Adrenal gland (tissue), 9 donors: ENCODE measurements at regions not wholly inside any gene's neighbourhood (a gene's known extent, or its start where the extent isn't known, plus 50 kb on each side); places are given as distances from the start of the nearest gene placed in this dataset.
A peak's percentile ranks its signal among the peaks of the same experiment; 100 is the strongest.

ENCODE experiments used
- DNase-seq, 7 donors: peaks; one replicate each; pipeline ENCODE4 v3.0.0-alpha.2; 2019 to 2020
- H3K27ac ChIP-seq, 5 donors: fragments of 200-600 bp; sonication (generic) in 4 of 5; 1 replicate in 3 of 5; 2 replicates in 2 of 5; pipeline versions ENCODE4 v1.5.1 to v1.8.0; 2016 to 2020; ENCODE audit warnings: mild to moderate bottlenecking in 1 of 5
- H3K27me3 ChIP-seq: fragments of 200-600 bp; 2 replicates; pipeline ENCODE4 v1.8.0; 2021
- H3K36me3 ChIP-seq, 2 donors: fragments of 200-600 bp; replicated peaks in 1 of 2; 1 replicate in 1 of 2; 2 replicates in 1 of 2; pipeline versions ENCODE4 v1.5.1 to v1.8.0; 2018 to 2022
- H3K4me1 ChIP-seq, 2 donors: fragments of 200-600 bp; replicated peaks in 1 of 2; 1 replicate in 1 of 2; 2 replicates in 1 of 2; pipeline versions ENCODE4 v1.5.1 to v1.8.0; 2018 to 2021
- H3K4me3 ChIP-seq, 4 donors: fragments of 200-600 bp; sonication (generic) in 3 of 4; one replicate each; pipeline ENCODE4 v1.5.1; 2016 to 2018
- H3K9me3 ChIP-seq, 3 donors: fragments of 200-600 bp; sonication (generic) in 1 of 3; replicated peaks in 1 of 3; 1 replicate in 2 of 3; 2 replicates in 1 of 3; pipeline versions ENCODE4 v1.5.1 to v1.8.0; 2016 to 2021
- POLR2A ChIP-seq, 2 donors: fragments of 450-650 bp; IDR thresholded peaks; one replicate each; pipeline ENCODE4 v1.6.1; 2017; ENCODE audit warnings: antibody characterized with exemption in 2 of 2, mild to moderate bottlenecking in 2 of 2, moderate library complexity in 1 of 2
- WGBS, 4 donors: extraction: QIAGEN DNeasy Blood & Tissue Kit in 2 of 4; methylation state at CpG; one replicate each; pipeline versions ENCODE4 v1.1.5 to v1.1.7; 2013 to 2017; 5-methylcytosine and 5-hydroxymethylcytosine counted together
- intact Hi-C, 2 donors: fragments of 100-400 bp; cut with DNase I; formaldehyde crosslinking; loops; one replicate each; pipeline versions ENCODE4 v1.14.1 to v1.15.0; 2022 to 2023
- TF ChIP-seq, protein P1 (sequence below), 6 experiments: fragments of 450-650 bp in 4 of 6; fragments of 200-600 bp in 2 of 6; sonication (generic) in 1 of 6; IDR thresholded peaks; 1 replicate in 5 of 6; 2 replicates in 1 of 6; pipeline versions ENCODE4 v1.5.1 to v1.8.0; 2016 to 2021; ENCODE audit warnings: antibody characterized with exemption in 6 of 6, mild to moderate bottlenecking in 2 of 6, moderate library complexity in 1 of 6
- donor health status: healthy with polysubstance abuse.
- donor health status: Bipolar disorder and iron deficiency.
- donor health status: DM: yes; HTN: yes; CAD: no.
- donor health status: DM: no; HTN: no; CAD: no.
- donor health status: DM: no; HTN: no; CAD: no.

DNA sequence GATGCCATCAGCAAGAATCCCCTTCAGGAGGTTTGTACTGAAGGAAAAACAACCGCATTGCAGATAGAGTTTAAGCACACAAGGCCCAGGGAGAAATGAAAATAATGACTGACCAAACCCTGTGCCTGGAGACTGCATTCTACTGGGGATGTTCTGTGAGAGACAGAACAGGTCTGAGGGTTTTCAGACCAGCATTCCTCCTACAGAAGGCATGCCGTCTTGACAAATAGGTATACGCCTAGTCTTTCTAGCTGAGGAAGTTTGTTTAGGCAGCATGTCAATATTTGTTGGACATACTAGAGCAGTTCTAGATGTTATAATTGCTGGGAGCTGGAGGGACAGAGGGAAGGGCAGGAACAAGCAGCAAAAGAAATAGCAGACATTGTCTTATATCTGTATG, 68.4 kb upstream of the SCOC start:
- no peaks in the 10 kb centered on the region for H3K36me3 ChIP-seq
- DNase-seq: no peak
- H3K27me3 ChIP-seq: no peaks in the 10 kb centered on the region
- intact Hi-C loops: no loop called here
- WGBS, 4 donors: 72 to 85% (median 78%) methylated on average over 3 of the region's 3 CpGs
- H3K4me1 ChIP-seq: peaks cover 5 to 16% of the 10 kb centered on the region in 2 donors
- TF ChIP-seq, protein P1, sequence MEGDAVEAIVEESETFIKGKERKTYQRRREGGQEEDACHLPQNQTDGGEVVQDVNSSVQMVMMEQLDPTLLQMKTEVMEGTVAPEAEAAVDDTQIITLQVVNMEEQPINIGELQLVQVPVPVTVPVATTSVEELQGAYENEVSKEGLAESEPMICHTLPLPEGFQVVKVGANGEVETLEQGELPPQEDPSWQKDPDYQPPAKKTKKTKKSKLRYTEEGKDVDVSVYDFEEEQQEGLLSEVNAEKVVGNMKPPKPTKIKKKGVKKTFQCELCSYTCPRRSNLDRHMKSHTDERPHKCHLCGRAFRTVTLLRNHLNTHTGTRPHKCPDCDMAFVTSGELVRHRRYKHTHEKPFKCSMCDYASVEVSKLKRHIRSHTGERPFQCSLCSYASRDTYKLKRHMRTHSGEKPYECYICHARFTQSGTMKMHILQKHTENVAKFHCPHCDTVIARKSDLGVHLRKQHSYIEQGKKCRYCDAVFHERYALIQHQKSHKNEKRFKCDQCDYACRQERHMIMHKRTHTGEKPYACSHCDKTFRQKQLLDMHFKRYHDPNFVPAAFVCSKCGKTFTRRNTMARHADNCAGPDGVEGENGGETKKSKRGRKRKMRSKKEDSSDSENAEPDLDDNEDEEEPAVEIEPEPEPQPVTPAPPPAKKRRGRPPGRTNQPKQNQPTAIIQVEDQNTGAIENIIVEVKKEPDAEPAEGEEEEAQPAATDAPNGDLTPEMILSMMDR (IDR thresholded peaks at IDR 0.05): no peak
- TF ChIP-seq POLR2A (IDR thresholded peaks at IDR 0.05): no peak
- no peak overlapping the region for H3K27ac ChIP-seq
- H3K9me3 ChIP-seq: no peaks in the 10 kb centered on the region
- H3K4me3 ChIP-seq: no peak overlapping the region

DNA sequence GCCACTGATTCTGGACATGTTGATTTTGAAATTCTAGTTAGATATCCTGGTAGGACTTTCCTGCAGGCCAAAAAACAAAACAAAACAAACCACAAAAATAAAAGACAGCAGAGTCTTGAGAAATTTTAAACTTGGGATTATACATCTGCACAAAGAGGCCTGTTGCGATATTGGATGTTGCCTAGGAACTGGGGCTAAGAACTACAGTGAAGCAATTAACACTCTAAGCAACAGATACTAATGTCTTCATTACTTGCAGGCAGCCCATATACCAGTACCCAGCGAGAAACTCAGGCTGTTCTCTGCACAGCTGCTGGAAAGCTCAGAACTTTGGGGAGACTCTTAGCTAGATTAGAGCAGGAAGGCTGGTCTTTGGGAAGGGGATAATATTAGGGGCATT, 69.1 kb upstream of the SCOC start:
- Histone ChIP-seq H3K9me3 (no peaks in the 10 kb centered on the region), H3K4me1 (peaks cover 5 to 14% of the 10 kb centered on the region in 2 donors), H3K4me3 (no peak overlapping the region), H3K27me3 (no peaks in the 10 kb centered on the region), H3K36me3 (no peaks in the 10 kb centered on the region), H3K27ac (no peak overlapping the region)
- WGBS, 4 donors: 95 to 98% (median 95%) methylated on average over 2 of the region's 2 CpGs
- intact Hi-C loops: no loop called here
- no peak for TF ChIP-seq POLR2A (IDR thresholded peaks at IDR 0.05)
- TF ChIP-seq, protein P1 (IDR thresholded peaks at IDR 0.05): no peak
- no peak for DNase-seq

DNA sequence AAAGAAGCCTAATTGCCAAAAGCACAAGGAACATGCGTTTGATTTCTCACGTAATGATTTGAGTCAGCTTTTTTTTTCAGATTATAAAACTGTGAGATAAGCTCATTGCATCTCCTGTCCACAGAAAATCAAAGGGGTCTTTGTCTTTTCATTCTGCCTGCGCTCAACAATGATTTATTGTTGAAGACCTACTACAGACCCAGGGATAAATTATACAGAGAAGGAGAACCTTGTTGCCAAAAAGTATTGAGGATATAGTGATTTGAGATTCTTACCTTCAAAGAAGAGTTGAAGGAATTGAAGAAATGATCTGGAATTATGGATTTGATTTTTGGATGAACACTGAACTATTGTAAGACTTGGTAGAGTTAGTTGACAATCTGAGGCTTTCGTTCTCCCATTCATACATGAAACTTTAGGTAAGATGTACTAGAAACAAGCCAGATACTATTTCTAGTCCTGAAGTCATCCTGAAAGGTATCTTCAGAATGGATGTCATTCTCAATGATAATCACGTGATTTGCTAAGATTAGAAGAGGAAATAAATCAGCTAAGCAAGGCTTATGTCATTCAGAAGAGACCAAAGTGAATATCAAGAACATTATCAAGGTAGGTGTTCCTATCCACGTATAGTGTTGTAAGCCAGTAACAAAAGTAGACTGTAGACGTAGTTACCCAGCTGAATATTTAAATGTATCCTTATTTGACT, 71.1 kb upstream of the SCOC start:
- no peak for DNase-seq
- Histone ChIP-seq H3K4me1 (peaks cover under 1 to 2% of the 10 kb centered on the region in 2 donors), H3K4me3 (no peak overlapping the region), H3K9me3 (no peaks in the 10 kb centered on the region), H3K27ac (no peak overlapping the region), H3K27me3 (no peaks in the 10 kb centered on the region), H3K36me3 (no peaks in the 10 kb centered on the region)
- WGBS, 4 donors: 72 to 84% (median 81%) methylated on average over 7 of the region's 7 CpGs
- intact Hi-C loops: no loop called here
- TF ChIP-seq POLR2A (IDR thresholded peaks at IDR 0.05): no peak
- TF ChIP-seq, protein P1 (IDR thresholded peaks at IDR 0.05): no peak

DNA sequence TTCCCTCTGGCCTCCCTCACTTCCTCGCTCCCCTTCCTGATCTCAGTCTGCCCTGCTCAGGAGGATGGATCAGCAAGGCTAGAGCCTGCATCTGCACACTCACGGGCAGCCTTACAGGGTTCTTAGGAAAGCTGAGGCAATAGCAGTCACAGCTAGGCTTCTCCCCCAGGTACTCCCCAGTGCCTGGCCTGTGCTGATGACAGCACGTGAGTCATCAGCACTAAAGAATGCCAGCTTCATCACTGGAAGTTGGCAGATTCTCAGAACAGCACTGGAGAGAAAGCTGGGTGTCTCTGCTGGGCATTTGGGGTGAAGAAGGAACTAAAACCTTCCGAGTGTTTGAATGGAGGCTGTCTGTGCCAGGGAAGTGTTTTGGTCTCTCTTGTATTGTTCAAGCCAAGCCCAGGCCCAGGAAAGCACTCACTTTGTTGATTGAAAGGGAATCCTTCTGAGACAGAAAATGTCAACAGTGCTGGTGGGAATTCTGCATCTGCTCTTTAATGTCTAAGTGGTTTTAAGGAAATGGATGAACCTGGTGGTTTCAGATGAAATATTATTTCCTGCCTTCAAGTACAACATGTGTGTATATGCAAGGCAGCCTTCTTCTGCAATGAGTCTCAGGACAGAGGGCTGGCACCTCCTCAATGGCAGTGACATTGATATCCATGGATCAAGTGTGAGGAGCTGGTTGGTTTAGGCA, 73.0 kb upstream of the SCOC start:
- Histone ChIP-seq H3K9me3 (no peaks in the 10 kb centered on the region), H3K4me1 (peaks cover 15 to 18% of the 10 kb centered on the region in 2 donors), H3K27me3 (no peaks in the 10 kb centered on the region), H3K4me3 (no peak overlapping the region), H3K36me3 (no peaks in the 10 kb centered on the region), H3K27ac (peak overlapping the region in 1 of 5 donors; percentile 36)
- 40 to 54% (median 47%) methylated on average over 4 of the region's 4 CpGs for WGBS, 4 donors
- intact Hi-C loops: no loop called here
- TF ChIP-seq, protein P1 (IDR thresholded peaks at IDR 0.05): no peak
- TF ChIP-seq POLR2A (IDR thresholded peaks at IDR 0.05): no peak
- peak; percentile 36 to 61 (median 43) for DNase-seq
